ENCODE measurements at regions not wholly inside any gene's neighbourhood (a gene's known extent, or its start where the extent isn't known, plus 50 kb on each side); places are given as distances from the start of the nearest gene placed in this dataset.

GRCh38 chrY:15162211-15162610, 637.9 kb downstream of the NLGN4Y start:
- CTCF ChIA-PET = no interaction called here
- POLR2A ChIA-PET = no interaction called here
- H3K4me3 ChIP-seq (ENCODE audit: control insufficient read depth in 1 of 7, extremely low read depth in 1 of 7, insufficient read depth in 4 of 7, low read depth in 2 of 7, low read length in 6 of 7) = no peak overlapping the region
- H3K27ac ChIP-seq (ENCODE audit: insufficient read depth in 1 of 2, low read depth in 1 of 2, low read length in 2 of 2, poor library complexity in 1 of 2, severe bottlenecking in 2 of 2) = no peak overlapping the region
- no peaks in the 10 kb centered on the region for H3K36me3 ChIP-seq (ENCODE audit: control insufficient read depth in 4 of 4, insufficient read depth in 4 of 4, low read length in 3 of 4)
- no peaks in the 10 kb centered on the region for H3K9me3 ChIP-seq (ENCODE audit: control extremely low read depth in 1 of 5, control insufficient read depth in 4 of 5, insufficient read depth in 2 of 5, low read depth in 1 of 5, low read length in 4 of 5)
- H3K4me1 ChIP-seq (ENCODE audit: control extremely low read depth in 1 of 4, control insufficient read depth in 4 of 4, insufficient read depth in 4 of 4, low read length in 3 of 4) = no peaks in the 10 kb centered on the region
- WGBS (ENCODE audit: insufficient coverage) = no CpG with 5 or more reads among the region's 2 CpGs
- no peak for DNase-seq
- H3K27me3 ChIP-seq (replicated peaks in 2 of 5; ENCODE audit: control insufficient read depth in 4 of 5, insufficient read depth in 5 of 5, low read length in 4 of 5) = no peaks in the 10 kb centered on the region

- H3K4me1 ChIP-seq (ENCODE audit: control extremely low read depth in 1 of 4, control insufficient read depth in 4 of 4, insufficient read depth in 4 of 4, low read length in 3 of 4) = no peaks in the 10 kb centered on the region
- no peak overlapping the region for H3K27ac ChIP-seq (ENCODE audit: insufficient read depth in 1 of 2, low read depth in 1 of 2, low read length in 2 of 2, poor library complexity in 1 of 2, severe bottlenecking in 2 of 2)
- whole genome bisulfite sequencing (ENCODE audit: insufficient coverage) = no CpG with 5 or more reads among the region's 2 CpGs
- no peaks in the 10 kb centered on the region for H3K27me3 ChIP-seq (replicated peaks in 2 of 5; ENCODE audit: control insufficient read depth in 4 of 5, insufficient read depth in 5 of 5, low read length in 4 of 5)
- no peaks in the 10 kb centered on the region for H3K36me3 ChIP-seq (ENCODE audit: control insufficient read depth in 4 of 4, insufficient read depth in 4 of 4, low read length in 3 of 4)
- ChIA-PET CTCF (no interaction called here), POLR2A (no interaction called here)
- H3K9me3 ChIP-seq (ENCODE audit: control extremely low read depth in 1 of 5, control insufficient read depth in 4 of 5, insufficient read depth in 2 of 5, low read depth in 1 of 5, low read length in 4 of 5) = no peaks in the 10 kb centered on the region
- no peak for DNase-seq
- H3K4me3 ChIP-seq (ENCODE audit: control insufficient read depth in 1 of 7, extremely low read depth in 1 of 7, insufficient read depth in 4 of 7, low read depth in 2 of 7, low read length in 6 of 7) = no peak overlapping the region
Measured at GRCh38 chrY:15179890-15180289, 655.6 kb downstream of the NLGN4Y start.

GRCh38 chrY:15229056-15229455, 704.7 kb downstream of the NLGN4Y start:
- ChIA-PET POLR2A (no interaction called here), CTCF (no interaction called here)
- no CpG with 5 or more reads among the region's 2 CpGs for WGBS (ENCODE audit: insufficient coverage)
- Histone ChIP-seq H3K4me1 (ENCODE audit: control extremely low read depth in 1 of 4, control insufficient read depth in 4 of 4, insufficient read depth in 4 of 4, low read length in 3 of 4) (no peaks in the 10 kb centered on the region), H3K4me3 (ENCODE audit: control insufficient read depth in 1 of 7, extremely low read depth in 1 of 7, insufficient read depth in 4 of 7, low read depth in 2 of 7, low read length in 6 of 7) (no peak overlapping the region), H3K27me3 (replicated peaks in 2 of 5; ENCODE audit: control insufficient read depth in 4 of 5, insufficient read depth in 5 of 5, low read length in 4 of 5) (no peaks in the 10 kb centered on the region), H3K27ac (ENCODE audit: insufficient read depth in 1 of 2, low read depth in 1 of 2, low read length in 2 of 2, poor library complexity in 1 of 2, severe bottlenecking in 2 of 2) (no peak overlapping the region), H3K36me3 (ENCODE audit: control insufficient read depth in 4 of 4, insufficient read depth in 4 of 4, low read length in 3 of 4) (no peaks in the 10 kb centered on the region), H3K9me3 (ENCODE audit: control extremely low read depth in 1 of 5, control insufficient read depth in 4 of 5, insufficient read depth in 2 of 5, low read depth in 1 of 5, low read length in 4 of 5) (no peaks in the 10 kb centered on the region)
- no peak for DNase-seq

- Histone ChIP-seq H3K4me1 (ENCODE audit: control extremely low read depth in 1 of 4, control insufficient read depth in 4 of 4, insufficient read depth in 4 of 4, low read length in 3 of 4) (no peaks in the 10 kb centered on the region), H3K4me3 (ENCODE audit: control insufficient read depth in 1 of 7, extremely low read depth in 1 of 7, insufficient read depth in 4 of 7, low read depth in 2 of 7, low read length in 6 of 7) (no peak overlapping the region), H3K27me3 (replicated peaks in 2 of 5; ENCODE audit: control insufficient read depth in 4 of 5, insufficient read depth in 5 of 5, low read length in 4 of 5) (no peaks in the 10 kb centered on the region), H3K27ac (ENCODE audit: insufficient read depth in 1 of 2, low read depth in 1 of 2, low read length in 2 of 2, poor library complexity in 1 of 2, severe bottlenecking in 2 of 2) (no peak overlapping the region), H3K36me3 (ENCODE audit: control insufficient read depth in 4 of 4, insufficient read depth in 4 of 4, low read length in 3 of 4) (no peaks in the 10 kb centered on the region), H3K9me3 (ENCODE audit: control extremely low read depth in 1 of 5, control insufficient read depth in 4 of 5, insufficient read depth in 2 of 5, low read depth in 1 of 5, low read length in 4 of 5) (no peaks in the 10 kb centered on the region)
- CTCF ChIA-PET = no interaction called here
- WGBS (ENCODE audit: insufficient coverage) = no CpG with 5 or more reads among the region's 1 CpG
- DNase-seq = no peak
- POLR2A ChIA-PET = no interaction called here
Measured at GRCh38 chrY:15239596-15240132, 715.3 kb downstream of the NLGN4Y start.

GRCh38 chrY:15259286-15259685, 735.0 kb downstream of the NLGN4Y start:
- POLR2A ChIA-PET = no interaction called here
- H3K9me3 ChIP-seq (ENCODE audit: control extremely low read depth in 1 of 5, control insufficient read depth in 4 of 5, insufficient read depth in 2 of 5, low read depth in 1 of 5, low read length in 4 of 5) = no peaks in the 10 kb centered on the region
- DNase-seq = no peak
- no peaks in the 10 kb centered on the region for H3K4me1 ChIP-seq (ENCODE audit: control extremely low read depth in 1 of 4, control insufficient read depth in 4 of 4, insufficient read depth in 4 of 4, low read length in 3 of 4)
- H3K27ac ChIP-seq (ENCODE audit: insufficient read depth in 1 of 2, low read depth in 1 of 2, low read length in 2 of 2, poor library complexity in 1 of 2, severe bottlenecking in 2 of 2) = no peak overlapping the region
- CTCF ChIA-PET = no interaction called here
- H3K4me3 ChIP-seq (ENCODE audit: control insufficient read depth in 1 of 7, extremely low read depth in 1 of 7, insufficient read depth in 4 of 7, low read depth in 2 of 7, low read length in 6 of 7) = no peak overlapping the region
- WGBS (ENCODE audit: insufficient coverage) = no CpG with 5 or more reads among the region's 3 CpGs
- H3K27me3 ChIP-seq (replicated peaks in 2 of 5; ENCODE audit: control insufficient read depth in 4 of 5, insufficient read depth in 5 of 5, low read length in 4 of 5) = no peaks in the 10 kb centered on the region
- H3K36me3 ChIP-seq (ENCODE audit: control insufficient read depth in 4 of 4, insufficient read depth in 4 of 4, low read length in 3 of 4) = no peaks in the 10 kb centered on the region

GRCh38 chrY:15286572-15286971, 762.2 kb downstream of the NLGN4Y start:
- Histone ChIP-seq H3K27ac (ENCODE audit: insufficient read depth in 1 of 2, low read depth in 1 of 2, low read length in 2 of 2, poor library complexity in 1 of 2, severe bottlenecking in 2 of 2) (no peak overlapping the region), H3K4me1 (ENCODE audit: control extremely low read depth in 1 of 4, control insufficient read depth in 4 of 4, insufficient read depth in 4 of 4, low read length in 3 of 4) (no peaks in the 10 kb centered on the region), H3K27me3 (replicated peaks in 2 of 5; ENCODE audit: control insufficient read depth in 4 of 5, insufficient read depth in 5 of 5, low read length in 4 of 5) (no peaks in the 10 kb centered on the region), H3K4me3 (ENCODE audit: control insufficient read depth in 1 of 7, extremely low read depth in 1 of 7, insufficient read depth in 4 of 7, low read depth in 2 of 7, low read length in 6 of 7) (no peak overlapping the region), H3K9me3 (ENCODE audit: control extremely low read depth in 1 of 5, control insufficient read depth in 4 of 5, insufficient read depth in 2 of 5, low read depth in 1 of 5, low read length in 4 of 5) (no peaks in the 10 kb centered on the region), H3K36me3 (ENCODE audit: control insufficient read depth in 4 of 4, insufficient read depth in 4 of 4, low read length in 3 of 4) (no peaks in the 10 kb centered on the region)
- DNase-seq = no peak
- CTCF ChIA-PET = no interaction called here
- whole genome bisulfite sequencing (ENCODE audit: insufficient coverage) = no CpG with 5 or more reads among the region's 1 CpG
- POLR2A ChIA-PET = no interaction called here

GRCh38 chrY:15289821-15290220, 765.5 kb downstream of the NLGN4Y start:
- ChIA-PET POLR2A (no interaction called here), CTCF (no interaction called here)
- H3K36me3 ChIP-seq (ENCODE audit: control insufficient read depth in 4 of 4, insufficient read depth in 4 of 4, low read length in 3 of 4) = no peaks in the 10 kb centered on the region
- no peaks in the 10 kb centered on the region for H3K27me3 ChIP-seq (replicated peaks in 2 of 5; ENCODE audit: control insufficient read depth in 4 of 5, insufficient read depth in 5 of 5, low read length in 4 of 5)
- no peak overlapping the region for H3K4me3 ChIP-seq (ENCODE audit: control insufficient read depth in 1 of 7, extremely low read depth in 1 of 7, insufficient read depth in 4 of 7, low read depth in 2 of 7, low read length in 6 of 7)
- no CpG with 5 or more reads among the region's 2 CpGs for WGBS (ENCODE audit: insufficient coverage)
- no peaks in the 10 kb centered on the region for H3K4me1 ChIP-seq (ENCODE audit: control extremely low read depth in 1 of 4, control insufficient read depth in 4 of 4, insufficient read depth in 4 of 4, low read length in 3 of 4)
- no peak overlapping the region for H3K27ac ChIP-seq (ENCODE audit: insufficient read depth in 1 of 2, low read depth in 1 of 2, low read length in 2 of 2, poor library complexity in 1 of 2, severe bottlenecking in 2 of 2)
- DNase-seq = no peak
- no peaks in the 10 kb centered on the region for H3K9me3 ChIP-seq (ENCODE audit: control extremely low read depth in 1 of 5, control insufficient read depth in 4 of 5, insufficient read depth in 2 of 5, low read depth in 1 of 5, low read length in 4 of 5)
